Cardiac fibroblast (primary cell): ENCODE measurements at regions not wholly inside any gene's neighbourhood (a gene's known extent, or its start where the extent isn't known, plus 50 kb on each side); places are given as distances from the start of the nearest gene placed in this dataset.

Experiments used
- DNase-seq, 2 donors: peaks; one replicate each; pipeline versions ENCODE4 v3.0.0 to v3.0.0-alpha.2; 2010; ENCODE audit warnings: low read depth in 2 of 2
- H3K4me3 ChIP-seq, 2 donors: replicated peaks in 1 of 2; 1 replicate in 1 of 2; 2 replicates in 1 of 2; pipeline ENCODE4 v1.5.1; 2011; ENCODE audit warnings: low read depth in 2 of 2, low read length in 2 of 2, mild to moderate bottlenecking in 2 of 2, moderate library complexity in 1 of 2
- CTCF ChIP-seq: IDR thresholded peaks from one replicate; pipeline ENCODE4 v1.5.1; 2011; ENCODE audit warnings: low read depth, mild to moderate bottlenecking, low read length, inconsistent platforms

- DNase-seq, result no peak
- H3K4me3 ChIP-seq, result no peak overlapping the region
- TF ChIP-seq CTCF, result no peak
Observed at GRCh38 chr1:239717097-239717917, 330.9 kb downstream of the CHRM3 start.

GRCh38 chr1:239717918-239718184 is 331.5 kb downstream of the CHRM3 start:
- H3K4me3 ChIP-seq, result no peak overlapping the region
- no peak for DNase-seq
- no peak for TF ChIP-seq CTCF

GRCh38 chr1:239718571-239718970 is 332.2 kb downstream of the CHRM3 start:
- DNase-seq, result no peak
- no peak for TF ChIP-seq CTCF
- no peak overlapping the region for H3K4me3 ChIP-seq

GRCh38 chr1:239718997-239719628 is 332.7 kb downstream of the CHRM3 start:
- no peak for TF ChIP-seq CTCF
- DNase-seq, result no peak
- no peak overlapping the region for H3K4me3 ChIP-seq

GRCh38 chr1:239719642-239720258 is 333.4 kb downstream of the CHRM3 start:
- TF ChIP-seq CTCF, result no peak
- no peak for DNase-seq
- no peak overlapping the region for H3K4me3 ChIP-seq

GRCh38 chr1:239722035-239722434 is 335.7 kb downstream of the CHRM3 start:
- H3K4me3 ChIP-seq, result no peak overlapping the region

More at GRCh38 chr1:239722035-239722434, 335.7 kb downstream of the CHRM3 start:
- no peak for DNase-seq
- no peak for TF ChIP-seq CTCF
